ENCODE measurements at regions not wholly inside any gene's neighbourhood (a gene's known extent, or its start where the extent isn't known, plus 50 kb on each side); places are given as distances from the start of the nearest gene placed in this dataset.

DNA sequence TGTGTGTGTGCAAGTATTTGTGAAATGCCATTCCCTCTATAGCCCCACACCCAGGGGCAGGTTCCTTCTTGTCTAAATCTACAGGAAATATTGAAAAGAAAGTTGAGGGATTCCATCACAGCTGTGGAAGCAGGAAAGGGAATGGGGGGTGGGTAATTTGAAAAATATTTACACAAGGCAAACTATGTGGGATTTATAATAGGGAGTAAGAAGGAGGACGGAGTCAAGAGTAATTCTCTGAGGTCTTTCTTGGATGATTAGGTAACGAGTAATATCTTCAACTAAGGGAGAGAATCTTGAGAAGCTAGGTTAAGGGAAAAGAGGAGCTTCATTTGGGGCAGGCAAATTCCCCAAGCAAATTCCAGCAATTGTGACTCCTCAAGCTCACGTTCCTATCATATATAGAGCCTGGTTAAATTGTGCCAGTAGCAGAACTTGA is 113.5 kb upstream of the SGK1 start:
- TF ChIP-seq, protein P1, sequence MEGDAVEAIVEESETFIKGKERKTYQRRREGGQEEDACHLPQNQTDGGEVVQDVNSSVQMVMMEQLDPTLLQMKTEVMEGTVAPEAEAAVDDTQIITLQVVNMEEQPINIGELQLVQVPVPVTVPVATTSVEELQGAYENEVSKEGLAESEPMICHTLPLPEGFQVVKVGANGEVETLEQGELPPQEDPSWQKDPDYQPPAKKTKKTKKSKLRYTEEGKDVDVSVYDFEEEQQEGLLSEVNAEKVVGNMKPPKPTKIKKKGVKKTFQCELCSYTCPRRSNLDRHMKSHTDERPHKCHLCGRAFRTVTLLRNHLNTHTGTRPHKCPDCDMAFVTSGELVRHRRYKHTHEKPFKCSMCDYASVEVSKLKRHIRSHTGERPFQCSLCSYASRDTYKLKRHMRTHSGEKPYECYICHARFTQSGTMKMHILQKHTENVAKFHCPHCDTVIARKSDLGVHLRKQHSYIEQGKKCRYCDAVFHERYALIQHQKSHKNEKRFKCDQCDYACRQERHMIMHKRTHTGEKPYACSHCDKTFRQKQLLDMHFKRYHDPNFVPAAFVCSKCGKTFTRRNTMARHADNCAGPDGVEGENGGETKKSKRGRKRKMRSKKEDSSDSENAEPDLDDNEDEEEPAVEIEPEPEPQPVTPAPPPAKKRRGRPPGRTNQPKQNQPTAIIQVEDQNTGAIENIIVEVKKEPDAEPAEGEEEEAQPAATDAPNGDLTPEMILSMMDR (IDR thresholded peaks at IDR 0.05) = no peak
- no peak for TF ChIP-seq POLR2A (IDR thresholded peaks at IDR 0.05)

Data from right lobe of liver (tissue), 4 donors.